Cardiac muscle cell (in vitro differentiated cells and primary cell): ENCODE measurements at regions not wholly inside any gene's neighbourhood (a gene's known extent, or its start where the extent isn't known, plus 50 kb on each side); places are given as distances from the start of the nearest gene placed in this dataset.
A peak's percentile ranks its signal among the peaks of the same experiment; 100 is the strongest.
"Not testable (repeated sequence)": the region's sequence is repeated elsewhere in the genome, so short reads cannot be mapped to it uniquely, and the experiment has no call there.

ENCODE experiments used
- DNase-seq, 2 donors: peaks; one replicate each; pipeline versions ENCODE4 v3.0.0 to v3.0.0-alpha.2; 2010 to 2017; ENCODE audit warnings: low read depth in 1 of 2, low spot score in 1 of 2
- H3K27ac ChIP-seq: fragments of 200-600 bp; sonication (generic); 2 replicates; pipeline ENCODE4 v1.5.1; 2016
- H3K27me3 ChIP-seq: fragments of 200-600 bp; sonication (generic); 2 replicates; pipeline ENCODE4 v1.6.0; 2016; ENCODE audit warnings: control low read depth
- H3K36me3 ChIP-seq: fragments of 200-600 bp; sonication (generic); 2 replicates; pipeline ENCODE4 v1.5.1; 2016; ENCODE audit warnings: control low read depth
- H3K4me1 ChIP-seq: fragments of 200-600 bp; sonication (generic); 2 replicates; pipeline ENCODE4 v1.8.1; 2017; ENCODE audit warnings: low read depth, mild to moderate bottlenecking, mixed run types
- H3K4me3 ChIP-seq: fragments of 200-600 bp; sonication (generic); 2 replicates; pipeline ENCODE4 v1.5.1; 2016; ENCODE audit warnings: mild to moderate bottlenecking
- H3K9me3 ChIP-seq: fragments of 200-600 bp; sonication (generic); 2 replicates; pipeline ENCODE4 v1.5.1; 2017; ENCODE audit warnings: low read depth, mild to moderate bottlenecking, control low read depth
- TF ChIP-seq, protein P1 (sequence below): IDR thresholded peaks from 2 replicates; pipeline ENCODE4 v1.5.1; 2012; ENCODE audit warnings: low read depth, mild to moderate bottlenecking, low read length

DNA sequence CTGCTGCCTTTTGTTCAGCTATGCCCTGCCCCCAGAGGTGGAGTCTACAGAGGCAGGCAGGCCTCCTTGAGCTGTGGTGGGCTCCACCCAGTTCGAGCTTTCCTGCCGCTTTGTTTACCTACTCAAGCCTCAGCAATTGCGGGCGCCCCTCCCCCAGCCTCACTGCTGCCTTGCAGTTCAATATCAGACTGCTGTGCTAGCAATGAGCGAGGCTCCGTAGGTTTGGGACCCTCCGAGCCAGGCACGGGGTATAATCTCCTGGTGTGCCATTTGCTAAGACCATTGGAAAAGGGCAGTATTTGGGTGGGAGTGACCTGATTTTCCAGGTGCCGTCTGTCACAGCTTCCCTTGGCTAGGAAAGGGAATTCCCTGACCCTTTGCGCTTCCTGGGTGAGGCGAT lies 51.9 kb downstream of the DIPK2A start:
- not testable (repeated sequence) for H3K27me3 ChIP-seq, H3K27ac ChIP-seq, H3K36me3 ChIP-seq, DNase-seq, H3K4me1 ChIP-seq, H3K4me3 ChIP-seq, H3K9me3 ChIP-seq

DNA sequence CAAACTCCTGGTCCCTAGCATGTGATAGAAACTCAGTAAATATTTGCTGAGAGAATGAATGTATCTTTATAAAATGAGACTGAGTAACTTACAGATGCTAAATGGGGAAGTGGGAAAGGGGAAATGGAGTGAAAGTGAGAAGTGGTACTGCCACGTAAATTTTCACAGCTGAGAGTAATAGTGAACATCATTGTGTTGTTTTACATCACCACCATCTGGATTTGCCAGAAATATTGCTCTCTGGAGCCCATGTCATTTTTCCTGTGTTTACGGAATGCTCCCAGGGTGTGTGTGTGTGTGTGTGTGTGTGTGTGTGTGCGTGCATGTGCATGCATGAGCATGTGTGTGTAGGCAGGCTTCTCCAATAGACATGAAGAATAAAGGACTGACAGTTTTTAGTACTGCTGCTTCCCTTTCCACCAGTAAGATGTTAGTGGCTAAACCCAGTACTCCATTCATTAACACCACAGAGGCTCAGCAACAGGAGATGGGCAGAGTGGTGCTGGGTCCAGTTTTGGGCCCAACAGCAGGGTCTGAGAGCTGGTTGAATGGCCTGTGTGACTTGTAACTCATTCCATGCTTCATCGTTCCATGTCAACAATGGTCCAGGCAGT lies 57.3 kb downstream of the DIPK2A start:
- Histone ChIP-seq H3K9me3 (no peaks in the 10 kb centered on the region), H3K4me3 (no peak overlapping the region), H3K27me3 (no peaks in the 10 kb centered on the region), H3K36me3 (no peaks in the 10 kb centered on the region), H3K27ac (no peak overlapping the region), H3K4me1 (no peaks in the 10 kb centered on the region)
- no peak for DNase-seq
- TF ChIP-seq, protein P1, sequence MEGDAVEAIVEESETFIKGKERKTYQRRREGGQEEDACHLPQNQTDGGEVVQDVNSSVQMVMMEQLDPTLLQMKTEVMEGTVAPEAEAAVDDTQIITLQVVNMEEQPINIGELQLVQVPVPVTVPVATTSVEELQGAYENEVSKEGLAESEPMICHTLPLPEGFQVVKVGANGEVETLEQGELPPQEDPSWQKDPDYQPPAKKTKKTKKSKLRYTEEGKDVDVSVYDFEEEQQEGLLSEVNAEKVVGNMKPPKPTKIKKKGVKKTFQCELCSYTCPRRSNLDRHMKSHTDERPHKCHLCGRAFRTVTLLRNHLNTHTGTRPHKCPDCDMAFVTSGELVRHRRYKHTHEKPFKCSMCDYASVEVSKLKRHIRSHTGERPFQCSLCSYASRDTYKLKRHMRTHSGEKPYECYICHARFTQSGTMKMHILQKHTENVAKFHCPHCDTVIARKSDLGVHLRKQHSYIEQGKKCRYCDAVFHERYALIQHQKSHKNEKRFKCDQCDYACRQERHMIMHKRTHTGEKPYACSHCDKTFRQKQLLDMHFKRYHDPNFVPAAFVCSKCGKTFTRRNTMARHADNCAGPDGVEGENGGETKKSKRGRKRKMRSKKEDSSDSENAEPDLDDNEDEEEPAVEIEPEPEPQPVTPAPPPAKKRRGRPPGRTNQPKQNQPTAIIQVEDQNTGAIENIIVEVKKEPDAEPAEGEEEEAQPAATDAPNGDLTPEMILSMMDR = no peak

DNA sequence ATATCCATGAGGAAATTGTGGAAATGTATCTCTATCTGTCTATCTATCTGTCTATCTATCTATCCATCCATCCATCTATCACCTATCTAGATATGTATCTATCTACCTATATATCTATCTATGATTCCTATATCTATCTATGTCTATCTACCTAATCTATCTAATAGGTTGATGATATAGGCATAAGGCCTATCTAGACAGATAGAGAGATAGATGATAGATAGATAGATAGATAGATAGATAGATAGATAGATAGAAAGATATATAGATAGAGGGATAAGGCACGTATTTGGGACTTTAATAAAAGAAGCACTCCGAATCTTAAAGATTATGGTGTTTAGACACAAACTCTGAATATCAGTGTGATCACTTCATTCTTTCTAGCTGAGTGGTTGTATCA lies 58.1 kb downstream of the DIPK2A start:
- H3K4me3 ChIP-seq = no peak overlapping the region
- no peaks in the 10 kb centered on the region for H3K36me3 ChIP-seq
- no peak overlapping the region for H3K27ac ChIP-seq
- H3K27me3 ChIP-seq = no peaks in the 10 kb centered on the region
- no peak for DNase-seq
- no peaks in the 10 kb centered on the region for H3K9me3 ChIP-seq
- TF ChIP-seq, protein P1 = no peak
- H3K4me1 ChIP-seq = no peaks in the 10 kb centered on the region

GRCh38 chr3:144031938-144032337 lies 60.3 kb downstream of the DIPK2A start:
- Histone ChIP-seq H3K4me1 (no peaks in the 10 kb centered on the region), H3K9me3 (no peaks in the 10 kb centered on the region), H3K36me3 (no peaks in the 10 kb centered on the region), H3K27me3 (no peaks in the 10 kb centered on the region), H3K4me3 (no peak overlapping the region), H3K27ac (no peak overlapping the region)
- DNase-seq = peak in 1 of 2 donors; percentile 42
- TF ChIP-seq, protein P1 = no peak

DNA sequence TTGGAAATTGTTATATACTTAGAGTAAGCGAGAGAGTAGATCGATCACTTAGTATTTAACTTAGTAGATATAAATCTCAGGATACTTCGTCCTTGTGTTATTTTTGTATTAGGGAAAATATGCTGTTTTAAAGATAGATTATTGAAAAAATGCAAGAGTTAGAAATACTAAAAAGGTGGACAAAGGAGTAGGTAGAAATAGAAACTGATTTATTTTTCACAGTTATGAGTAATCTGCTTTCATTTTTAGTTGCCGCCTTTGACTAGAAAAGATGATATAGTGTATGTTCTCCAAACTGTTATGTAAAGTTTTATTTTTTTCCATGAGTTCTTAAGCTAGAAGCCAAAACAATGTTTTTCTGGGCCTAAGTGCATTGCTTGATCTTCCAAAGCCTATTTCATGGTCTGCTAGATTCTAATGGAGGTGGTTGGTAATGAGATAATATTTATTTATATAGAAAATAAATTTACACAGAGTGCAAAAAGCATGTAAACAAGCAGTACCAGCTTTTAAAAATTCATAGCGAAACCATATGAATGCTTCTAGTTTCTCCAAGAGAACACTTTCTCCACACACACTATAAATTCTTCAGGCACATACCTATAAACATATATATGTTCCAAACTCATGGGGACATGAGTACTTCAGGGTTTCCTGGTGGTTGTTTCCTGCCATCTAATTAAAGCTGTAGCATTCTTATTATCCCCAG lies 61.1 kb downstream of the DIPK2A start:
- Histone ChIP-seq H3K4me3 (no peak overlapping the region), H3K9me3 (no peaks in the 10 kb centered on the region), H3K27ac (no peak overlapping the region), H3K36me3 (no peaks in the 10 kb centered on the region), H3K27me3 (no peaks in the 10 kb centered on the region), H3K4me1 (no peaks in the 10 kb centered on the region)
- DNase-seq = no peak
- TF ChIP-seq, protein P1 = no peak

DNA sequence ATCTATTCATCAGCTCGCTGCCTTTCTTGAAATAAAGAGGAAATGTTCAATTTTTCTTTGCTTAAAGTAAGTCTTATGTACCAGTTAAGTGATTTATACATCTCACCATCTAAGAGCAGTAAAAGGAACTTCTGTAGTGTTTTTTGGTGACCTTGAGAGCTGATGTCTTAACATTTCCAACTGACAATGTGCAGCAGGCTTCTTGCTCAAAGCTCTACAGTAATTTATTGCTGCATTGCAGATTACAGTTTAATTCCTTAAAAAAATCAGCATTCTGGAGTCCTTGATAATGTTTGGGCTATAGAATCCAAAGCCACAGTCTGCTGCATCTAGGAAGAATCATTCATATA lies 61.6 kb downstream of the DIPK2A start:
- TF ChIP-seq, protein P1 = no peak
- Histone ChIP-seq H3K27me3 (no peaks in the 10 kb centered on the region), H3K4me1 (no peaks in the 10 kb centered on the region), H3K27ac (no peak overlapping the region), H3K4me3 (no peak overlapping the region), H3K36me3 (no peaks in the 10 kb centered on the region), H3K9me3 (no peaks in the 10 kb centered on the region)
- DNase-seq = no peak
